ENCODE measurements at regions not wholly inside any gene's neighbourhood (a gene's known extent, or its start where the extent isn't known, plus 50 kb on each side); places are given as distances from the start of the nearest gene placed in this dataset.

- Histone ChIP-seq H3K4me3 (no peak overlapping the region), H3K9me3 (no peaks in the 10 kb centered on the region), H3K4me1 (ENCODE audit: insufficient read depth) (no peaks in the 10 kb centered on the region), H3K36me3 (no peaks in the 10 kb centered on the region), H3K27ac (no peak overlapping the region), H3K27me3 (no peaks in the 10 kb centered on the region)
- intact Hi-C loops (cut with DNase I) = no loop called here
- DNase-seq = no peak
- TF ChIP-seq EP300 (IDR thresholded peaks at IDR 0.05) (no peak), POLR2A (IDR thresholded peaks at IDR 0.05) (no peak), CTCF (IDR thresholded peaks at IDR 0.05) (no peak)
- 43 to 64% (median 53%) methylated on average over 1 of the region's 1 CpG for WGBS, 3 donors
Observed at GRCh38 chr1:83750201-83750600, 248.7 kb downstream of the TTLL7 start.

- H3K4me3 ChIP-seq = no peak overlapping the region
- no peaks in the 10 kb centered on the region for H3K9me3 ChIP-seq
- intact Hi-C loops (cut with DNase I) = no loop called here
- H3K4me1 ChIP-seq (ENCODE audit: insufficient read depth) = no peaks in the 10 kb centered on the region
- 74 to 79% (median 76%) methylated on average over 4 of the region's 4 CpGs for WGBS, 3 donors
- H3K27me3 ChIP-seq = no peaks in the 10 kb centered on the region
- H3K27ac ChIP-seq = no peak overlapping the region
- no peak for TF ChIP-seq EP300 (IDR thresholded peaks at IDR 0.05)
- no peak for TF ChIP-seq CTCF (IDR thresholded peaks at IDR 0.05)
- no peak for TF ChIP-seq POLR2A (IDR thresholded peaks at IDR 0.05)
- DNase-seq = no peak
- H3K36me3 ChIP-seq = no peaks in the 10 kb centered on the region
Observed at GRCh38 chr1:83747853-83748482, 251.0 kb downstream of the TTLL7 start.

GRCh38 chr1:83746234-83746633 is 252.7 kb downstream of the TTLL7 start:
- WGBS, 3 donors = 90 to 94% (median 93%) methylated on average over 5 of the region's 5 CpGs
- Histone ChIP-seq H3K4me1 (ENCODE audit: insufficient read depth) (no peaks in the 10 kb centered on the region), H3K36me3 (no peaks in the 10 kb centered on the region), H3K27me3 (no peaks in the 10 kb centered on the region), H3K9me3 (no peaks in the 10 kb centered on the region), H3K27ac (no peak overlapping the region), H3K4me3 (no peak overlapping the region)
- no peak for DNase-seq
- TF ChIP-seq EP300 (IDR thresholded peaks at IDR 0.05) (no peak), CTCF (IDR thresholded peaks at IDR 0.05) (no peak)
- intact Hi-C loops (cut with DNase I) = no loop called here

DNA sequence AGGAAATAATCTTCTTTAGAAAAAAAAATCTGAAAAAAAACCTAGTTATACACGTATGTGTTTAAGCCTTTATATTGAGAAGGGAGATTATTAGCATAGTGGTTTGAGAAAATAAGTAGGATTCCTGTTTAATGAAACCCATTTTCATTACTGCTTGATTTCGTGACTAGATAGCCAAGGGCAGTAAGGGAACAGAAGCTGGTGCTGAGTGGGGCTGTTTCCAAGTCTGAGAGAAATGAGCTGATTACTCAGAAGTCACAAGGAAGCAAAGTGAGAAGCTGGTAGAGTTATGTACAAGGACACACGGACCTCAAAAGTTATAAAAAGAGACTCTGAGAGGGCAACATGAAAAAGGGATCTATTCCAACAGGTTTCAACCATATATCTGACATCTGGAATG is 256.5 kb downstream of the TTLL7 start:
- TF ChIP-seq POLR2A (IDR thresholded peaks at IDR 0.05) = no peak
- H3K36me3 ChIP-seq = no peaks in the 10 kb centered on the region
- H3K9me3 ChIP-seq = no peaks in the 10 kb centered on the region
- no peak for DNase-seq
- 78 to 81% (median 81%) methylated on average over 3 of the region's 3 CpGs for WGBS, 3 donors
- no peak overlapping the region for H3K4me3 ChIP-seq
- no peaks in the 10 kb centered on the region for H3K27me3 ChIP-seq
- intact Hi-C loops (cut with DNase I) = no loop called here
- H3K27ac ChIP-seq = no peak overlapping the region
- no peaks in the 10 kb centered on the region for H3K4me1 ChIP-seq (ENCODE audit: insufficient read depth)

GRCh38 chr1:83741770-83742169 is 257.2 kb downstream of the TTLL7 start:
- intact Hi-C loops (cut with DNase I) = no loop called here
- no peaks in the 10 kb centered on the region for H3K36me3 ChIP-seq
- no peaks in the 10 kb centered on the region for H3K4me1 ChIP-seq (ENCODE audit: insufficient read depth)
- H3K27me3 ChIP-seq = no peaks in the 10 kb centered on the region
- no peak for DNase-seq
- H3K9me3 ChIP-seq = no peaks in the 10 kb centered on the region
- TF ChIP-seq CTCF (IDR thresholded peaks at IDR 0.05) = no peak
- TF ChIP-seq POLR2A (IDR thresholded peaks at IDR 0.05) = no peak
- TF ChIP-seq EP300 (IDR thresholded peaks at IDR 0.05) = no peak
- no peak overlapping the region for H3K27ac ChIP-seq
- no peak overlapping the region for H3K4me3 ChIP-seq
